Osteocyte (in vitro differentiated cells): ENCODE measurements at regions not wholly inside any gene's neighbourhood (a gene's known extent, or its start where the extent isn't known, plus 50 kb on each side); places are given as distances from the start of the nearest gene placed in this dataset.

Experiments used
- DNase-seq: peaks from one replicate; pipeline ENCODE4 v3.0.0; 2021; ENCODE audit warnings: mixed read lengths; ENCODE audit not compliant: unreplicated experiment; ENCODE audit errors: extremely low spot score
- H3K27ac Mint-ChIP-seq: one replicate; pipeline ENCODE4 v1.8.0; 2021; ENCODE audit warnings: mild to moderate bottlenecking, mixed read lengths; ENCODE audit not compliant: unreplicated experiment
- H3K27me3 Mint-ChIP-seq: one replicate; pipeline ENCODE4 v1.8.0; 2021; ENCODE audit warnings: mixed read lengths; ENCODE audit not compliant: unreplicated experiment
- H3K36me3 Mint-ChIP-seq: one replicate; pipeline ENCODE4 v1.8.0; 2021; ENCODE audit warnings: mixed read lengths; ENCODE audit not compliant: unreplicated experiment
- H3K4me1 Mint-ChIP-seq: one replicate; pipeline ENCODE4 v1.8.0; 2021; ENCODE audit warnings: mixed read lengths; ENCODE audit not compliant: unreplicated experiment
- H3K4me3 Mint-ChIP-seq: one replicate; pipeline ENCODE4 v1.8.0; 2021; ENCODE audit warnings: mild to moderate bottlenecking, moderate library complexity, mixed read lengths; ENCODE audit not compliant: unreplicated experiment
- H3K9me3 Mint-ChIP-seq: one replicate; pipeline ENCODE4 v1.8.0; 2021; ENCODE audit warnings: mixed read lengths; ENCODE audit not compliant: unreplicated experiment
- CTCF ChIP-seq: fragments of 200-600 bp; sonication (generic); IDR thresholded peaks from 2 replicates; pipeline ENCODE4 v1.5.0; 2021; ENCODE audit warnings: antibody characterized with exemption, mild to moderate bottlenecking, moderate library complexity

GRCh38 chr16:13503960-13504635 is 415.9 kb upstream of the ERCC4 start:
- H3K9me3 Mint-ChIP-seq, result peaks cover 28% of the 10 kb centered on the region
- no peak for DNase-seq
- H3K4me1 Mint-ChIP-seq, result no peaks in the 10 kb centered on the region
- no peak for TF ChIP-seq CTCF
- no peak overlapping the region for H3K4me3 Mint-ChIP-seq
- H3K27me3 Mint-ChIP-seq, result no peaks in the 10 kb centered on the region
- no peaks in the 10 kb centered on the region for H3K36me3 Mint-ChIP-seq
- H3K27ac Mint-ChIP-seq, result no peak overlapping the region

GRCh38 chr16:13507530-13507929 is 412.4 kb upstream of the ERCC4 start:
- TF ChIP-seq CTCF, result no peak
- Mint-ChIP-seq H3K27me3 (no peaks in the 10 kb centered on the region), H3K9me3 (peaks cover 38% of the 10 kb centered on the region), H3K4me1 (no peaks in the 10 kb centered on the region), H3K4me3 (no peak overlapping the region), H3K27ac (no peak overlapping the region), H3K36me3 (no peaks in the 10 kb centered on the region)
- DNase-seq, result no peak

GRCh38 chr16:13510425-13511151 is 409.4 kb upstream of the ERCC4 start:
- Mint-ChIP-seq H3K27me3 (no peaks in the 10 kb centered on the region), H3K27ac (no peak overlapping the region), H3K4me1 (no peaks in the 10 kb centered on the region), H3K4me3 (no peak overlapping the region), H3K36me3 (no peaks in the 10 kb centered on the region), H3K9me3 (peaks cover 39% of the 10 kb centered on the region)
- no peak for TF ChIP-seq CTCF
- no peak for DNase-seq

- TF ChIP-seq CTCF, result no peak
- Mint-ChIP-seq H3K27me3 (no peaks in the 10 kb centered on the region), H3K4me1 (no peaks in the 10 kb centered on the region), H3K9me3 (peaks cover 45% of the 10 kb centered on the region), H3K4me3 (no peak overlapping the region), H3K36me3 (no peaks in the 10 kb centered on the region), H3K27ac (no peak overlapping the region)
- no peak for DNase-seq
Measured at GRCh38 chr16:13517841-13518240, 402.1 kb upstream of the ERCC4 start.

GRCh38 chr16:13519871-13520270 is 400.1 kb upstream of the ERCC4 start:
- H3K4me1 Mint-ChIP-seq, result no peaks in the 10 kb centered on the region
- no peak for TF ChIP-seq CTCF
- H3K9me3 Mint-ChIP-seq, result peaks cover 39% of the 10 kb centered on the region
- no peaks in the 10 kb centered on the region for H3K36me3 Mint-ChIP-seq
- H3K27me3 Mint-ChIP-seq, result no peaks in the 10 kb centered on the region
- H3K4me3 Mint-ChIP-seq, result no peak overlapping the region
- no peak overlapping the region for H3K27ac Mint-ChIP-seq
- no peak for DNase-seq
